Astrocyte (in vitro differentiated cells and primary cell): ENCODE measurements at regions not wholly inside any gene's neighbourhood (a gene's known extent, or its start where the extent isn't known, plus 50 kb on each side); places are given as distances from the start of the nearest gene placed in this dataset.
A peak's percentile ranks its signal among the peaks of the same experiment; 100 is the strongest.
"Not testable (repeated sequence)": the region's sequence is repeated elsewhere in the genome, so short reads cannot be mapped to it uniquely, and the experiment has no call there.

Experiments used
- DNase-seq: peaks from one replicate; pipeline ENCODE4 v3.0.0-alpha.2; 2010; ENCODE audit warnings: low read depth
- FAIRE-seq: peaks from 2 replicates; lab custom pipeline; 2011; peaks lifted over from hg19 to GRCh38; lab: Jason Lieb, UNC
- H2AFZ ChIP-seq: 2 replicates; pipeline ENCODE4 v1.6.0; 2012; ENCODE audit warnings: low read depth, low read length, inconsistent platforms
- H3K27ac ChIP-seq: 2 replicates; pipeline ENCODE4 v1.5.1; 2011; ENCODE audit warnings: low read depth, low read length, inconsistent platforms
- H3K27me3 ChIP-seq: 2 replicates; pipeline ENCODE4 v1.6.0; 2011; ENCODE audit warnings: low read length, inconsistent platforms; ENCODE audit not compliant: insufficient read depth
- H3K36me3 ChIP-seq: 2 replicates; pipeline ENCODE4 v1.5.1; 2011; ENCODE audit warnings: low read length, inconsistent platforms; ENCODE audit not compliant: insufficient read depth
- H3K4me1 ChIP-seq: 2 replicates; pipeline ENCODE4 v1.5.1; 2011; ENCODE audit warnings: low read length, inconsistent platforms; ENCODE audit not compliant: insufficient read depth
- H3K4me2 ChIP-seq: 2 replicates; pipeline ENCODE4 v1.6.0; 2012; ENCODE audit warnings: low read length, inconsistent platforms
- H3K4me3 ChIP-seq: 2 replicates; pipeline ENCODE4 v1.5.1; 2011; ENCODE audit warnings: low read depth, mild to moderate bottlenecking, low read length, inconsistent platforms; ENCODE audit not compliant: insufficient read depth
- H3K79me2 ChIP-seq: 2 replicates; pipeline ENCODE4 v1.6.0; 2012; ENCODE audit warnings: mild to moderate bottlenecking, low read length, inconsistent platforms; ENCODE audit not compliant: insufficient read depth
- H3K9ac ChIP-seq: 2 replicates; pipeline ENCODE4 v1.6.0; 2012; ENCODE audit warnings: mild to moderate bottlenecking, low read length, inconsistent platforms
- H3K9me3 ChIP-seq: 2 replicates; pipeline ENCODE4 v1.5.1; 2012; ENCODE audit warnings: low read depth, mild to moderate bottlenecking, low read length, inconsistent platforms; ENCODE audit not compliant: insufficient read depth
- H4K20me1 ChIP-seq: 2 replicates; pipeline ENCODE4 v1.6.0; 2012; ENCODE audit warnings: low read length, inconsistent platforms; ENCODE audit not compliant: insufficient read depth
- H3K27ac Mint-ChIP-seq: one replicate; pipeline ENCODE4 v1.8.0; 2021; ENCODE audit warnings: mild to moderate bottlenecking, mixed read lengths; ENCODE audit not compliant: unreplicated experiment
- H3K27me3 Mint-ChIP-seq: one replicate; pipeline ENCODE4 v1.8.0; 2021; ENCODE audit warnings: low read depth, mixed read lengths; ENCODE audit not compliant: unreplicated experiment
- H3K36me3 Mint-ChIP-seq: one replicate; pipeline ENCODE4 v1.8.0; 2021; ENCODE audit warnings: low read depth, mixed read lengths; ENCODE audit not compliant: unreplicated experiment
- H3K4me1 Mint-ChIP-seq: one replicate; pipeline ENCODE4 v1.8.0; 2021; ENCODE audit warnings: low read depth, mixed read lengths; ENCODE audit not compliant: unreplicated experiment
- H3K4me3 Mint-ChIP-seq: one replicate; pipeline ENCODE4 v1.8.0; 2021; ENCODE audit warnings: mild to moderate bottlenecking, moderate library complexity, mixed read lengths; ENCODE audit not compliant: unreplicated experiment
- H3K9me3 Mint-ChIP-seq: one replicate; pipeline ENCODE4 v1.8.0; 2021; ENCODE audit warnings: mild to moderate bottlenecking, mixed read lengths; ENCODE audit not compliant: unreplicated experiment
- EZH2 ChIP-seq: IDR thresholded peaks from 2 replicates; pipeline ENCODE4 v1.6.1; 2012; ENCODE audit warnings: mild to moderate bottlenecking, low read length, inconsistent platforms; ENCODE audit not compliant: insufficient read depth
- TF ChIP-seq, protein P1 (sequence below): IDR thresholded peaks from 2 replicates; pipeline ENCODE4 v1.5.1; 2011; ENCODE audit warnings: low read depth, mild to moderate bottlenecking, inconsistent platforms, low read length, moderate library complexity; ENCODE audit not compliant: insufficient read depth

DNA sequence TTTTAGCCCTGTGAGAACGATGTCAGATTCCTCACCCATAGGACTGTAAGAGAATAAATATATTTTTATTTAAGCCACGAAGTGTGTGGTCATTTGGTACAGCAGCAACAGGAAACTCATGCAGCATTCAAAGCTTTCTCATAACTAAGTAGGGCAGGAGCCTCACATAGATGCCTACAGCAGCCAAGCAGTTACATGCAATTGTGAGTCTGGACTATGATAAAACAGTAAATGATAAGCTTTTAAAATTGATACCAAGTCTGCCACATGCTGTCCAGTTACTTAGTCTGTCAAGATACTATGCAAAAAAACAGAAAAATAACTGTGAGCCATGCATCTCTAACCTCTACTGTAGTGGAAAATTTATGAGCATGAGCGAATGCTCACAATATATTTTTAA, 359.6 kb downstream of the HS3ST1 start:
- Histone ChIP-seq H3K9me3 (no peaks in the 10 kb centered on the region), H3K27me3 (no peaks in the 10 kb centered on the region), H3K4me2 (no peak overlapping the region), H3K9ac (no peak overlapping the region), H3K27ac (no peak overlapping the region), H2AFZ (no peak overlapping the region), H4K20me1 (no peaks in the 10 kb centered on the region), H3K36me3 (no peaks in the 10 kb centered on the region), H3K79me2 (no peaks in the 10 kb centered on the region), H3K4me1 (peaks cover 4% of the 10 kb centered on the region), H3K4me3 (no peak overlapping the region)
- Mint-ChIP-seq H3K9me3 (no peaks in the 10 kb centered on the region), H3K4me3 (no peak overlapping the region), H3K27me3 (peaks cover 1% of the 10 kb centered on the region), H3K27ac (no peak overlapping the region), H3K4me1 (peaks cover 3% of the 10 kb centered on the region), H3K36me3 (no peaks in the 10 kb centered on the region)
- no peak for FAIRE-seq
- TF ChIP-seq, protein P1, sequence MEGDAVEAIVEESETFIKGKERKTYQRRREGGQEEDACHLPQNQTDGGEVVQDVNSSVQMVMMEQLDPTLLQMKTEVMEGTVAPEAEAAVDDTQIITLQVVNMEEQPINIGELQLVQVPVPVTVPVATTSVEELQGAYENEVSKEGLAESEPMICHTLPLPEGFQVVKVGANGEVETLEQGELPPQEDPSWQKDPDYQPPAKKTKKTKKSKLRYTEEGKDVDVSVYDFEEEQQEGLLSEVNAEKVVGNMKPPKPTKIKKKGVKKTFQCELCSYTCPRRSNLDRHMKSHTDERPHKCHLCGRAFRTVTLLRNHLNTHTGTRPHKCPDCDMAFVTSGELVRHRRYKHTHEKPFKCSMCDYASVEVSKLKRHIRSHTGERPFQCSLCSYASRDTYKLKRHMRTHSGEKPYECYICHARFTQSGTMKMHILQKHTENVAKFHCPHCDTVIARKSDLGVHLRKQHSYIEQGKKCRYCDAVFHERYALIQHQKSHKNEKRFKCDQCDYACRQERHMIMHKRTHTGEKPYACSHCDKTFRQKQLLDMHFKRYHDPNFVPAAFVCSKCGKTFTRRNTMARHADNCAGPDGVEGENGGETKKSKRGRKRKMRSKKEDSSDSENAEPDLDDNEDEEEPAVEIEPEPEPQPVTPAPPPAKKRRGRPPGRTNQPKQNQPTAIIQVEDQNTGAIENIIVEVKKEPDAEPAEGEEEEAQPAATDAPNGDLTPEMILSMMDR: no peak
- no peak for TF ChIP-seq EZH2
- DNase-seq: no peak

DNA sequence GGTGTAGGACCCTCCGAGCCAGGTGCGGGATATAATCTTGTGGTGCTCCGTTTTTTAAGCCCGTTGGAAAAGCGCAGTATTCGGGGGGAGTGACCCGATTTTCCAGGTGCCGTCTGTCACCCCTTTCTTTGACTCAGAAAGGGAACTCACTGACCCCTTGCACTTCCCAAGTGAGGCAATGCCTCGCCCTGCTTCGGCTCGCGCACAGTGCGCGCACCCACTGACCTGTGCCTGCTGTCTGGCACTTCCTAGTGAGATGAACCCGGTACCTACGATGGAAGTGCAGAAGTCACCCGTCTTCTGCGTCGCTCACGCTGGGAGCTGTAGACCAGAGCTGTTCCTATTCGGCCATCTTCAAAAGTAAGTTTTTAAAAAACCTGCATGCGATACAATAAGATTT, 362.1 kb downstream of the HS3ST1 start:
- not testable (repeated sequence) for H3K27ac Mint-ChIP-seq, H3K4me1 ChIP-seq, H2AFZ ChIP-seq, H3K36me3 ChIP-seq, H3K9me3 ChIP-seq, H3K36me3 Mint-ChIP-seq, H3K4me1 Mint-ChIP-seq, H3K27me3 ChIP-seq, H3K9me3 Mint-ChIP-seq, H3K4me3 ChIP-seq, H4K20me1 ChIP-seq, H3K27ac ChIP-seq, H3K79me2 ChIP-seq, DNase-seq, H3K9ac ChIP-seq, FAIRE-seq, H3K27me3 Mint-ChIP-seq, H3K4me2 ChIP-seq
- H3K4me3 Mint-ChIP-seq: peak overlapping the region; percentile 83

DNA sequence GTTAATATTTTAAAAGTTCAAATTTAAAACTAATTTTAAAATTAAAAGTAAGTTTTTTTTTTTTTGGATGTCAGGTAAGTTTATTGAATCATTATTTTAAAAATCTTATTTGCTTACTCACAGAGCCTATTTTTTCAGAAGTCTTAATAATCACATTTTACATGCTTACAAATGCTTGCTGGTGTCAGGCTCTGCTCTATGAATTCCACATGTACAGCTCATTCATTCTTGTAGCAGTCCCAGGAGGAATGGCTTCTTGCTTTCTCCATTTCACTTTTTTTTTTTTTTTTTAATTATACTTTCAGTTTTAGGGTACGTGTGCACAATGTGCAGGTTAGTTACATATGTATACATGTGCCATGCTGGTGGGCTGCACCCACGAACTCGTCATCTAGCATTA, 368.1 kb downstream of the HS3ST1 start:
- H3K9me3 Mint-ChIP-seq, H3K36me3 Mint-ChIP-seq, H3K4me2 ChIP-seq, H3K27me3 Mint-ChIP-seq, H3K9me3 ChIP-seq, H3K9ac ChIP-seq, DNase-seq, H3K79me2 ChIP-seq, H3K27me3 ChIP-seq, H3K27ac Mint-ChIP-seq, H2AFZ ChIP-seq, H3K27ac ChIP-seq, H3K36me3 ChIP-seq, H3K4me1 Mint-ChIP-seq, H3K4me3 ChIP-seq, H4K20me1 ChIP-seq, H3K4me1 ChIP-seq, H3K4me3 Mint-ChIP-seq: not testable (repeated sequence)
- FAIRE-seq: peak; percentile 56

DNA sequence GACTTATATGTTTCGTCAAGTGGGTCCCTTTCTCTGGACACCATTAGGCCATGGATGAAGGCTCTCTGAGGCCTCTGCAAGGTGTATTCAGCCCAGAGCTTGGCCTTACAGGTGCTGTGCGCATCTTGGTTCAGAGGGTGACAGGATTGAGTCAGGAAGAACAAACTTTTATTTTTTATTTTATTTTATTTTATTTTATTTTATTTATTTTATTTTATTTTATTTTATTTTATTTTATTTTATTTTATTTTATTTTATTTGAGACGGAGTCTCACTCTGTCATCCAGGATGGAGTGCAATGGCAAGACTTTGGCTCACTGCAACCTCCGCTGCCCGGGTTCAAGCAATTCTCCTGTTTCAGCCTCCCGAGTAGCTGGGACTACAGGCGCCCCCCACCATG, 370.4 kb upstream of the CLNK start:
- not testable (repeated sequence) for H3K27ac Mint-ChIP-seq, H3K9me3 ChIP-seq, H3K4me1 Mint-ChIP-seq, FAIRE-seq, H3K27ac ChIP-seq, H3K9me3 Mint-ChIP-seq, H3K36me3 ChIP-seq, H2AFZ ChIP-seq, H3K36me3 Mint-ChIP-seq, H3K9ac ChIP-seq, H3K4me3 Mint-ChIP-seq, DNase-seq, H3K27me3 ChIP-seq, H3K4me3 ChIP-seq, H4K20me1 ChIP-seq, H3K4me1 ChIP-seq, H3K4me2 ChIP-seq, H3K79me2 ChIP-seq
- peaks cover 14% of the 10 kb centered on the region for H3K27me3 Mint-ChIP-seq
